IMR-90 (cell line): ENCODE measurements at regions not wholly inside any gene's neighbourhood (a gene's known extent, or its start where the extent isn't known, plus 50 kb on each side); places are given as distances from the start of the nearest gene placed in this dataset.

ENCODE experiments used
- ATAC-seq: fragments of 200-7000 bp; cut with Tn5 transposase; 2 replicates; pipeline ENCODE4 v1.9.1; 2020; ENCODE audit warnings: low read depth, mild to moderate bottlenecking, moderate library complexity
- BruUV-seq: library from RNA; stranded (reverse); fragments of 400-500 nt; replicated peaks from 2 replicates; lab custom pipeline; 2021; lab: Mats Ljungman, UMichigan
- CTCF ChIA-PET: fragments of 300-600 bp; formaldehyde crosslinking; extraction: SDS; loops from one replicate; lab custom pipeline; 2021; ENCODE audit warnings: antibody characterized with exemption; lab: Yijun Ruan, JAX
- POLR2A ChIA-PET: fragments of 300-600 bp; sonication (Branson Sonifier 250); formaldehyde crosslinking; loops from one replicate; lab custom pipeline; 2022; ENCODE audit warnings: antibody characterized with exemption; ENCODE audit not compliant: unreplicated experiment; lab: Charles Lee
- DNase-seq: peaks from one replicate; pipeline ENCODE4 v3.0.0; 2013
- H2AFZ ChIP-seq: replicated peaks from 2 replicates; pipeline ENCODE3; 2013; ENCODE audit warnings: low read length, mild to moderate bottlenecking; ENCODE audit not compliant: poor library complexity
- H2AK5ac ChIP-seq: 2 replicates; pipeline ENCODE4 v1.6.1; 2013; ENCODE audit warnings: low read depth, low read length, inconsistent platforms
- H2AK9ac ChIP-seq: replicated peaks from 2 replicates; pipeline ENCODE3; 2013; ENCODE audit warnings: mild to moderate bottlenecking, low read depth, low read length, moderate library complexity; ENCODE audit not compliant: poor library complexity
- H2BK120ac ChIP-seq: 2 replicates; pipeline ENCODE4 v1.6.1; 2013; ENCODE audit warnings: low read depth, low read length, inconsistent platforms
- H2BK15ac ChIP-seq: 3 replicates; pipeline ENCODE4 v1.6.1; 2013; ENCODE audit warnings: low read depth, low read length, inconsistent platforms
- H2BK20ac ChIP-seq: 2 replicates; pipeline ENCODE4 v1.6.1; 2013; ENCODE audit warnings: low read depth, mild to moderate bottlenecking, inconsistent platforms, low read length, moderate library complexity
- H2BK5ac ChIP-seq: 2 replicates; pipeline ENCODE4 v1.6.1; 2013; ENCODE audit warnings: mild to moderate bottlenecking, low read depth, low read length, inconsistent platforms; ENCODE audit not compliant: poor library complexity, severe bottlenecking
- H3K14ac ChIP-seq: replicated peaks from 2 replicates; pipeline ENCODE4 v1.6.1; 2013; ENCODE audit warnings: low read depth, low read length, inconsistent platforms
- H3K18ac ChIP-seq: 2 replicates; pipeline ENCODE4 v1.6.1; 2013; ENCODE audit warnings: low read depth, low read length, control low read depth
- H3K23ac ChIP-seq: 2 replicates; pipeline ENCODE4 v1.6.1; 2013; ENCODE audit warnings: low read depth, low read length, inconsistent platforms
- H3K27ac ChIP-seq: 2 replicates; pipeline ENCODE4 v1.5.1; 2013; ENCODE audit warnings: mild to moderate bottlenecking, control low read depth, low read length; ENCODE audit not compliant: insufficient read depth
- H3K27me3 ChIP-seq: 2 replicates; pipeline ENCODE4 v1.6.1; 2013; ENCODE audit warnings: low read length; ENCODE audit not compliant: control insufficient read depth, insufficient read depth
- H3K36me3 ChIP-seq: 2 replicates; pipeline ENCODE4 v1.6.1; 2013; ENCODE audit warnings: low read length, mixed read lengths; ENCODE audit not compliant: control insufficient read depth, insufficient read depth
- H3K4ac ChIP-seq: 2 replicates; pipeline ENCODE4 v1.6.1; 2013; ENCODE audit warnings: low read depth, low read length, inconsistent platforms
- H3K4me1 ChIP-seq: 2 replicates; pipeline ENCODE4 v1.6.1; 2013; ENCODE audit warnings: low read length, mixed read lengths; ENCODE audit not compliant: control insufficient read depth, insufficient read depth
- H3K4me2 ChIP-seq: 2 replicates; pipeline ENCODE4 v1.6.1; 2013; ENCODE audit warnings: low read depth, mild to moderate bottlenecking, control low read depth, low read length, moderate library complexity
- H3K4me3 ChIP-seq: 2 replicates; pipeline ENCODE4 v1.5.1; 2013; ENCODE audit warnings: low read depth, mild to moderate bottlenecking, control low read depth, low read length, moderate library complexity; ENCODE audit not compliant: insufficient read depth
- H3K56ac ChIP-seq: 2 replicates; pipeline ENCODE4 v1.6.1; 2013; ENCODE audit warnings: low read length, inconsistent platforms; ENCODE audit not compliant: insufficient read depth; ENCODE audit errors: extremely low read depth
- H3K79me1 ChIP-seq, 2 experiments: 2 replicates each; pipeline ENCODE4 v1.6.1; 2013; ENCODE audit warnings: low read length in 2 of 2, inconsistent platforms in 1 of 2, low read depth in 1 of 2
- H3K9ac ChIP-seq: 2 replicates; pipeline ENCODE4 v1.6.1; 2013; ENCODE audit warnings: low read depth, low read length, control low read depth
- H3K9me1 ChIP-seq: 2 replicates; pipeline ENCODE4 v1.6.1; 2013; ENCODE audit warnings: low read length, inconsistent platforms; ENCODE audit not compliant: insufficient read depth
- H3K9me3 ChIP-seq: 2 replicates; pipeline ENCODE4 v1.6.1; 2013; ENCODE audit warnings: low read length; ENCODE audit not compliant: control insufficient read depth, insufficient read depth
- H4K20me1 ChIP-seq: 2 replicates; pipeline ENCODE4 v1.6.1; 2013; ENCODE audit warnings: low read length, inconsistent platforms; ENCODE audit not compliant: insufficient read depth
- H4K5ac ChIP-seq: 2 replicates; pipeline ENCODE4 v1.6.1; 2013; ENCODE audit warnings: mild to moderate bottlenecking, low read depth, low read length, control low read depth
- H4K8ac ChIP-seq, 2 experiments: 2 replicates each; pipeline ENCODE4 v1.6.1; 2013; ENCODE audit warnings: low read depth in 2 of 2, low read length in 2 of 2, control low read depth in 1 of 2, inconsistent platforms in 1 of 2
- H4K91ac ChIP-seq: 2 replicates; pipeline ENCODE4 v1.6.1; 2013; ENCODE audit warnings: low read depth, low read length, inconsistent platforms; ENCODE audit not compliant: insufficient read depth
- BHLHE40 ChIP-seq: fragments of 150-350 bp; IDR thresholded peaks from 2 replicates; pipeline ENCODE4 v1.6.1; 2016; ENCODE audit warnings: mild to moderate bottlenecking, low read depth, low read length
- FOS ChIP-seq: fragments of 150-350 bp; IDR thresholded peaks from 2 replicates; pipeline ENCODE4 v1.6.1; 2016; ENCODE audit warnings: low read depth, low read length
- MAZ ChIP-seq: IDR thresholded peaks from 2 replicates; pipeline ENCODE4 v1.6.1; 2012; ENCODE audit warnings: low read depth, mild to moderate bottlenecking, low read length, improper control_type of control experiment, moderate library complexity, borderline replicate concordance
- POLR2A ChIP-seq: IDR thresholded peaks from 2 replicates; pipeline ENCODE4 v1.6.1; 2012; ENCODE audit warnings: mild to moderate bottlenecking, low read depth, low read length
- RCOR1 ChIP-seq: IDR thresholded peaks from 2 replicates; pipeline ENCODE4 v1.6.1; 2012; ENCODE audit warnings: mild to moderate bottlenecking, low read length, improper control_type of control experiment; ENCODE audit not compliant: insufficient replicate concordance
- WGBS, 2 experiments: methylation state at CpG; one replicate each; pipeline versions ENCODE4 v1.1.5 to v1.1.7; 2013; ENCODE audit warnings: missing lambda C conversion rate in 2 of 2; ENCODE audit not compliant: insufficient read length in 1 of 2; ENCODE audit errors: extremely low coverage in 2 of 2; 5-methylcytosine and 5-hydroxymethylcytosine counted together
- dilution Hi-C: fragments of 300-500 bp; cut with HindIII; formaldehyde crosslinking; loops from one replicate; pipeline ENCODE4 v1.14.3; 2018; ENCODE audit warnings: low sequenced_read_pairs; ENCODE audit not compliant: unreplicated experiment
- in situ Hi-C: fragments of 300-500 bp; cut with MboI; formaldehyde crosslinking; loops from 3 replicates; pipeline ENCODE4 v1.14.3; 2019; ENCODE audit warnings: low sequenced_read_pairs, inconsistent platforms, mixed read lengths
- intact Hi-C: fragments of 100-400 bp; cut with micrococcal nuclease; formaldehyde crosslinking; loops from 2 replicates; pipeline ENCODE4 v1.10.0; 2022
- TF ChIP-seq, protein P1 (sequence below): fragments of 150-350 bp; IDR thresholded peaks from 2 replicates; pipeline ENCODE4 v1.6.1; 2016; ENCODE audit warnings: low read depth, mild to moderate bottlenecking, low read length, moderate library complexity, borderline replicate concordance

DNA sequence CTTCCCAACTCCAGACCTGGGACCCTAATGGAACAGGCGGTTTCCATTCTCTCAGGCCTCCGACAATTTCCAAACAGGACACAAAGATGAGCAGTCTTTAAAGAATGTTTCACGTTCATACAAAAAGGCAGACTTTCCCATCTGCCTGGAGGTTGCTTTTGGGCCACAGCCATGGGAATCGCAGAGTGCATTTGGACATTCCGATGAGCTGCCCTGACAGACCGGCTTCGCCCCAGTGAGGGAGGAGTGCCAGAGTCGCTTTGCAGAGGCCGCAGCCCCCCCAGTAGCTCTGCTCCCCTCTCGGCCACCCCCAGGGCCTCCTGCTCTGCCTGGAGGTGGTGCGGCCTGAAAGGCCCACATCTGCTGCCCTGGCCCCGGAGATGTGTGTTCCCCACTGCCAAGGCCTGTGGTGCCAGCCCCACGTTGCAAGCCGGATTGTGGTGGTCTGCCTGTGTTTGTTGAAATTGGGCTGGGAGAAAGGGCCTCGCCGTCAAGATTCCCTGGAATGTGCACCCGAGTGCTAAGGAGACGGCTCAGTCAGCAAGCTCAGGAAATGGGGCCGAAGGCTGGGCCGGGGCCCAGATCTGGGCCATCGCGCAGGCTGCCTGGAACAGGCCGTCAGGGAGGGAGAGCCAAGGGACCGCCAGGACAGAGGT lies 89.8 kb downstream of the C16orf95 start (continued):
- TF ChIP-seq, protein P1, sequence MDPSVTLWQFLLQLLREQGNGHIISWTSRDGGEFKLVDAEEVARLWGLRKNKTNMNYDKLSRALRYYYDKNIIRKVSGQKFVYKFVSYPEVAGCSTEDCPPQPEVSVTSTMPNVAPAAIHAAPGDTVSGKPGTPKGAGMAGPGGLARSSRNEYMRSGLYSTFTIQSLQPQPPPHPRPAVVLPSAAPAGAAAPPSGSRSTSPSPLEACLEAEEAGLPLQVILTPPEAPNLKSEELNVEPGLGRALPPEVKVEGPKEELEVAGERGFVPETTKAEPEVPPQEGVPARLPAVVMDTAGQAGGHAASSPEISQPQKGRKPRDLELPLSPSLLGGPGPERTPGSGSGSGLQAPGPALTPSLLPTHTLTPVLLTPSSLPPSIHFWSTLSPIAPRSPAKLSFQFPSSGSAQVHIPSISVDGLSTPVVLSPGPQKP, result no peak

DNA sequence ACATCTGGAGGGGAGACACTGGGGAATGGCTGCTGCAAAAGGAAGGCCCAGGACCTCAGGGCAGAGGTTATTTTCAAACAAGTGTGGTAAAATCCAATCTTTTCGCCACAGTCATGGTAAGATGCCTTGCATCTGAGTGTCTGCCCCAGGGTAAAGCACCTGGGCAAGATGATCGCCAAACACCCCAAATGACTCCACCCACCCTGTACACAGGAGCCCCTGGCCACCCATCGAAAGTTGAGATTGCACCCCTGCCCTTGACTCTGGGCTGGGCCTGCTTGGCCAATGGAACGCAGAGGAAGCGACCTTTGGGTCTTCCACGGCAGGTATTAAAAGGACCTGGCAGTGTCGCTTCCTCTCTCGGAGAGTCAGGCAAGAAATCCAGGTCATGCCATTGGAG lies 88.8 kb downstream of the C16orf95 start:
- H2BK20ac ChIP-seq, result peak overlapping the region; percentile 92
- peak overlapping the region; percentile 81 for H3K14ac ChIP-seq
- peak overlapping the region; percentile 89 for H2BK120ac ChIP-seq
- no peak overlapping the region for H2AK9ac ChIP-seq
- H3K79me1 ChIP-seq, result no peaks in the 10 kb centered on the region
- ATAC-seq, result no peak
- peak overlapping the region; percentile 71; the same call in 1 of the 3 replicates for H2BK15ac ChIP-seq
- no peak for DNase-seq
- H3K36me3 ChIP-seq, result no peaks in the 10 kb centered on the region
- WGBS, 2 experiments, result no CpG with 5 or more reads among the region's 8 CpGs
- no peaks in the 10 kb centered on the region for H4K20me1 ChIP-seq
- H3K9me1 ChIP-seq, result peaks cover 13% of the 10 kb centered on the region; the same call in 1 of the 2 replicates
- H3K27me3 ChIP-seq, result peaks cover 2% of the 10 kb centered on the region; the same call in 1 of the 2 replicates
- peak overlapping the region in 1 of 2 experiments; percentile 83; a peak in 2 of 4 replicates for H4K8ac ChIP-seq
- peak overlapping the region; percentile 57 for H4K91ac ChIP-seq
- H2AFZ ChIP-seq, result no peak overlapping the region
- TF ChIP-seq BHLHE40 (no peak), FOS (no peak), MAZ (no peak), POLR2A (no peak), RCOR1 (no peak)
- POLR2A ChIA-PET, result no interaction called here
- H3K18ac ChIP-seq, result no peak overlapping the region; the same call in 1 of the 2 replicates
- H2BK5ac ChIP-seq, result no peak overlapping the region
- H4K5ac ChIP-seq, result no peak overlapping the region; the same call in 1 of the 2 replicates
- no peak overlapping the region for H3K4me3 ChIP-seq
- H3K9ac ChIP-seq, result no peak overlapping the region
- H3K4me2 ChIP-seq, result no peak overlapping the region
- H3K9me3 ChIP-seq, result peaks cover 6% of the 10 kb centered on the region
- intact Hi-C loops, result no loop called here
- H2AK5ac ChIP-seq, result peak overlapping the region; percentile 76; the same call in 1 of the 2 replicates
- CTCF ChIA-PET, result interaction anchor here (1.4 kb wide), 1 partner anchor 13 kb away, joined by 3 read pairs; no protein-coding TSS in a partner anchor
- in situ Hi-C loops, result no loop called here
- peak overlapping the region; percentile 94; the same call in 1 of the 2 replicates for H3K23ac ChIP-seq
- peaks cover 5% of the 10 kb centered on the region for H3K4me1 ChIP-seq
- H3K56ac ChIP-seq, result no peak overlapping the region
- dilution Hi-C loops, result no loop called here
- peak overlapping the region; percentile 95 for H3K4ac ChIP-seq
- no peak overlapping the region for H3K27ac ChIP-seq
- no TSS peak for BruUV-seq
